HepG2 (cell line): ENCODE measurements at regions not wholly inside any gene's neighbourhood (a gene's known extent, or its start where the extent isn't known, plus 50 kb on each side); places are given as distances from the start of the nearest gene placed in this dataset.

Experiments used
- ATAC-seq: fragments of 200-7000 bp; cut with Tn5 transposase; 3 replicates; pipeline ENCODE4 v1.9.1; 2020; ENCODE audit warnings: mild to moderate bottlenecking, moderate library complexity
- BruUV-seq: library from RNA; stranded (reverse); fragments of 400-500 nt; replicated peaks from 2 replicates; lab custom pipeline; 2021; lab: Mats Ljungman, UMichigan
- CTCF ChIA-PET: fragments of 300-600 bp; formaldehyde crosslinking; extraction: SDS; loops from one replicate; lab custom pipeline; 2021; ENCODE audit warnings: low total read pairs, inconsistent platforms, low intra/inter-chr PET ratio; lab: Yijun Ruan, JAX
- POLR2A ChIA-PET: fragments of 350-600 bp; sonication (Branson Sonifier 250); formaldehyde crosslinking; loops from one replicate; lab custom pipeline; 2020; ENCODE audit warnings: antibody characterized with exemption, inconsistent platforms; lab: Yijun Ruan, JAX
- DNase-seq: peaks from one replicate; pipeline ENCODE4 v3.0.0-alpha.2; 2015; ENCODE audit warnings: low spot score
- FAIRE-seq: peaks from 3 replicates; lab custom pipeline; 2011; peaks lifted over from hg19 to GRCh38; lab: Jason Lieb, UNC
- H2AFZ ChIP-seq: one replicate; pipeline ENCODE4 v1.6.1; 2011; ENCODE audit warnings: low read length, inconsistent platforms
- H3K27ac ChIP-seq: fragments of 300-600 bp; 3 replicates; pipeline ENCODE4 v1.8.0; 2011; ENCODE audit warnings: mixed run types, mild to moderate bottlenecking, mixed read lengths, low read length, inconsistent platforms; ENCODE audit not compliant: insufficient read depth; ENCODE audit errors: extremely low read length
- H3K27me3 ChIP-seq, 2 experiments: fragments of 200-600 bp in 1 of 2; 2 replicates in 1 of 2; 3 replicates in 1 of 2; pipeline versions ENCODE4 v1.6.0 to v1.8.0; 2011; ENCODE audit warnings: low read length in 2 of 2, mild to moderate bottlenecking in 2 of 2, moderate library complexity in 2 of 2, inconsistent platforms in 1 of 2; ENCODE audit not compliant: insufficient read depth in 2 of 2, control insufficient read depth in 1 of 2
- H3K36me3 ChIP-seq, 2 experiments: fragments of 200-600 bp in 1 of 2; replicated peaks in 1 of 2; 2 replicates in 1 of 2; 3 replicates in 1 of 2; pipeline versions ENCODE4 v1.5.1 to v1.8.0; 2011; ENCODE audit warnings: low read length in 2 of 2, inconsistent platforms in 1 of 2; ENCODE audit not compliant: insufficient read depth in 2 of 2, control insufficient read depth in 1 of 2
- H3K4me1 ChIP-seq: 2 replicates; pipeline ENCODE4 v1.5.1; 2012; ENCODE audit warnings: low read length, inconsistent platforms; ENCODE audit not compliant: insufficient read depth
- H3K4me2 ChIP-seq: 2 replicates; pipeline ENCODE4 v1.6.0; 2011; ENCODE audit warnings: low read depth, low read length, inconsistent platforms
- H3K4me3 ChIP-seq, 3 experiments: fragments of 200-600 bp in 1 of 3; sonication (generic), shearing (Covaris generic) in 1 of 3; replicated peaks in 1 of 3; 2 replicates each; pipeline ENCODE4 v1.5.1; 2011 to 2016; ENCODE audit warnings: low read length in 3 of 3, inconsistent platforms in 2 of 3, low read depth in 2 of 3, mild to moderate bottlenecking in 2 of 3, control low read depth in 1 of 3, mixed read lengths in 1 of 3; ENCODE audit not compliant: insufficient read depth in 1 of 3
- H3K79me2 ChIP-seq: one replicate; pipeline ENCODE4 v1.6.1; 2011; ENCODE audit warnings: low read length, inconsistent platforms; ENCODE audit not compliant: insufficient read depth
- H3K9ac ChIP-seq: 2 replicates; pipeline ENCODE4 v1.6.0; 2011; ENCODE audit warnings: mild to moderate bottlenecking, low read depth, low read length, inconsistent platforms; ENCODE audit not compliant: insufficient read depth
- H3K9me3 ChIP-seq: 2 replicates; pipeline ENCODE4 v1.5.1; 2012; ENCODE audit warnings: mild to moderate bottlenecking, low read length
- H4K20me1 ChIP-seq: 2 replicates; pipeline ENCODE4 v1.6.0; 2011; ENCODE audit warnings: inconsistent platforms, mild to moderate bottlenecking, low read length, moderate library complexity; ENCODE audit not compliant: insufficient read depth
- ATM ChIP-seq: fragments of 450-650 bp; IDR thresholded peaks from 2 replicates; pipeline ENCODE4 v1.7.1; 2017; ENCODE audit warnings: mild to moderate bottlenecking, borderline replicate concordance
- CHD4 ChIP-seq: fragments of 200-600 bp; sonication (generic); IDR thresholded peaks from 2 replicates; pipeline ENCODE4 v1.7.0; 2017; ENCODE audit warnings: mild to moderate bottlenecking, low read length, borderline replicate concordance
- IRX3 ChIP-seq: sonication (generic); formaldehyde crosslinking; IDR thresholded peaks from 2 replicates; pipeline ENCODE4 v1.8.1; 2023; ENCODE audit warnings: mild to moderate bottlenecking, low read depth, missing genetic modification reagents, borderline replicate concordance
- JUN ChIP-seq: sonication (generic); formaldehyde crosslinking; IDR thresholded peaks from 2 replicates; pipeline ENCODE4 v1.4.0; 2020; ENCODE audit warnings: mild to moderate bottlenecking, missing genetic modification reagents
- KAT7 ChIP-seq: IDR thresholded peaks from 2 replicates; pipeline ENCODE4 v1.6.1; 2018; ENCODE audit warnings: borderline replicate concordance, missing compliant biosample characterization
- NFE2L2 ChIP-seq: fragments of 150-350 bp; IDR thresholded peaks from 2 replicates; pipeline ENCODE4 v1.6.1; 2014; ENCODE audit warnings: low read length
- PCBP1 ChIP-seq: fragments of 200-400 bp; formaldehyde crosslinking; IDR thresholded peaks from 2 replicates; pipeline ENCODE4 v1.6.1; 2017; ENCODE audit warnings: mild to moderate bottlenecking, low read depth, low read length, borderline replicate concordance
- RXRB ChIP-seq: IDR thresholded peaks from 2 replicates; pipeline ENCODE4 v1.6.1; 2016; ENCODE audit warnings: borderline replicate concordance, missing genetic modification reagents, missing compliant biosample characterization
- TEF ChIP-seq: sonication (generic); formaldehyde crosslinking; IDR thresholded peaks from 2 replicates; pipeline ENCODE4 v1.5.0; 2020; ENCODE audit warnings: missing genetic modification reagents
- WGBS: methylation state at CpG from one replicate; pipeline ENCODE4 v1.1.6; 2017; ENCODE audit warnings: low lambda C conversion rate; 5-methylcytosine and 5-hydroxymethylcytosine counted together
- in situ Hi-C: cut with HindIII; loops from 2 replicates; pipeline ENCODE4 v1.10.0; 2017; ENCODE audit warnings: low pct_unique_long_range_greater_than_20kb; ENCODE audit not compliant: extremely low pct_ligation_motif_present
- intact Hi-C: fragments of 100-400 bp; cut with micrococcal nuclease; formaldehyde crosslinking; loops from one replicate; pipeline ENCODE4 v1.10.0; 2022; ENCODE audit not compliant: unreplicated experiment
- TF ChIP-seq, protein P1 (sequence below): sonication (generic); formaldehyde crosslinking; IDR thresholded peaks from 2 replicates; pipeline ENCODE4 v1.4.0; 2020; ENCODE audit warnings: missing genetic modification reagents, borderline replicate concordance

DNA sequence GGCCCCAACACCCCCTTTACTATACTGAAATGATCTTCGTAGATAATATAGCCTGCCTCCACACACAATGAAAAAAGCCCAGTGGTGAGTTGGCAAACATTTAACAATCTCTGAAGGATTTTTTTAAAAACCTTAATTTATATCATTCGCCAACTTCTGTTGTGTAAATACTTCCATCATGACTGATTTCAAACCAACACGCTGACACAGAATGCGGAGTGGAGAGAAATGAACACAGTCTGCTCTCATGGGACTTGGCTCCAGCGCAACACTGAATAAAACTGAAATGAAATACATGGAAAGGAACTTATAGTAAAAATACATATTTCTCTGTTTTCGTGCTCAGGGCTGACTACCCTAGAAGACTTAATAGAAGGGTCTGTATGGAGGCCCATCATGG, 61.3 kb upstream of the WNT11 start:
- H3K79me2 ChIP-seq = no peaks in the 10 kb centered on the region
- POLR2A ChIA-PET = no interaction called here
- CTCF ChIA-PET = no interaction called here
- TF ChIP-seq IRX3 (CRISPR knock-in tag) (no peak), TEF (CRISPR knock-in tag) (no peak), CHD4 (no peak), KAT7 (no peak), NFE2L2 (no peak), ATM (no peak), RXRB (CRISPR knock-in tag) (no peak), PCBP1 (no peak), JUN (CRISPR knock-in tag) (no peak)
- TF ChIP-seq, protein P1, sequence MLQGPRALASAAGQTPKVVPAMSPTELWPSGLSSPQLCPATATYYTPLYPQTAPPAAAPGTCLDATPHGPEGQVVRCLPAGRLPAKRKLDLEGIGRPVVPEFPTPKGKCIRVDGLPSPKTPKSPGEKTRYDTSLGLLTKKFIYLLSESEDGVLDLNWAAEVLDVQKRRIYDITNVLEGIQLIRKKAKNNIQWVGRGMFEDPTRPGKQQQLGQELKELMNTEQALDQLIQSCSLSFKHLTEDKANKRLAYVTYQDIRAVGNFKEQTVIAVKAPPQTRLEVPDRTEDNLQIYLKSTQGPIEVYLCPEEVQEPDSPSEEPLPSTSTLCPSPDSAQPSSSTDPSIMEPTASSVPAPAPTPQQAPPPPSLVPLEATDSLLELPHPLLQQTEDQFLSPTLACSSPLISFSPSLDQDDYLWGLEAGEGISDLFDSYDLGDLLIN = no peak
- H3K36me3 ChIP-seq = no peaks in the 10 kb centered on the region
- H4K20me1 ChIP-seq = no peaks in the 10 kb centered on the region
- no peak for FAIRE-seq
- no peak overlapping the region for H3K4me3 ChIP-seq
- no peak overlapping the region for H2AFZ ChIP-seq
- no peak overlapping the region for H3K4me2 ChIP-seq
- H3K9me3 ChIP-seq = no peaks in the 10 kb centered on the region
- BruUV-seq = no TSS peak
- peaks cover 2 to 13% of the 10 kb centered on the region in 2 experiments for H3K27me3 ChIP-seq
- 51% methylated on average over 6 of the region's 6 CpGs for WGBS
- H3K9ac ChIP-seq = no peak overlapping the region
- in situ Hi-C loops (no loop called here), intact Hi-C loops (no loop called here)
- H3K4me1 ChIP-seq = peaks cover 9% of the 10 kb centered on the region; the same call in 1 of the 2 replicates
- no peak for ATAC-seq
- H3K27ac ChIP-seq = no peak overlapping the region
- DNase-seq = no peak
